Loucy (cell line): ENCODE measurements at regions not wholly inside any gene's neighbourhood (a gene's known extent, or its start where the extent isn't known, plus 50 kb on each side); places are given as distances from the start of the nearest gene placed in this dataset.

Experiments
- CTCF ChIP-seq: fragments of 200-600 bp; sonication (generic); conservative IDR thresholded peaks from 2 replicates; pipeline ENCODE4 v1.5.1; 2014; ENCODE audit warnings: mild to moderate bottlenecking, antibody characterized with exemption, low read length
- EZH2phosphoT487 ChIP-seq: fragments of 200-600 bp; IDR thresholded peaks from 2 replicates; pipeline ENCODE4 v1.6.1; 2018; ENCODE audit warnings: antibody characterized with exemption, mild to moderate bottlenecking, moderate library complexity, borderline replicate concordance

- TF ChIP-seq CTCF (no peak), EZH2phosphoT487 (no peak)
Observed at GRCh38 chr3:89571707-89572106, 464.3 kb downstream of the EPHA3 start.
